H9 (cell line): ENCODE measurements at regions not wholly inside any gene's neighbourhood (a gene's known extent, or its start where the extent isn't known, plus 50 kb on each side); places are given as distances from the start of the nearest gene placed in this dataset.

Experiments
- DNase-seq: peaks from one replicate; pipeline ENCODE4 v3.0.0-alpha.2; 2017
- H2AFZ ChIP-seq: one replicate; pipeline ENCODE4 v1.6.1; 2013; ENCODE audit warnings: mild to moderate bottlenecking, low read length, control low read depth, moderate library complexity
- H2AK5ac ChIP-seq: 2 replicates; pipeline ENCODE4 v1.6.1; 2013; ENCODE audit warnings: low read length, control low read depth, mixed read lengths; ENCODE audit not compliant: insufficient read length
- H2BK120ac ChIP-seq: one replicate; pipeline ENCODE4 v1.6.1; 2013; ENCODE audit warnings: low read depth, mild to moderate bottlenecking, low read length, control low read depth, inconsistent platforms; ENCODE audit not compliant: poor library complexity, severe bottlenecking
- H2BK12ac ChIP-seq: 2 replicates; pipeline ENCODE4 v1.6.1; 2013; ENCODE audit warnings: low read length, control low read depth, mixed read lengths, low read depth; ENCODE audit not compliant: insufficient read length
- H2BK15ac ChIP-seq: 2 replicates; pipeline ENCODE4 v1.6.1; 2013; ENCODE audit warnings: low read depth, low read length, control low read depth
- H2BK20ac ChIP-seq: one replicate; pipeline ENCODE4 v1.6.1; 2013; ENCODE audit warnings: low read depth, mild to moderate bottlenecking, low read length, control low read depth, inconsistent platforms; ENCODE audit not compliant: poor library complexity, severe bottlenecking
- H2BK5ac ChIP-seq: 2 replicates; pipeline ENCODE4 v1.6.1; 2013; ENCODE audit warnings: low read length, control low read depth, mixed read lengths; ENCODE audit not compliant: insufficient read length
- H3K14ac ChIP-seq: 2 replicates; pipeline ENCODE4 v1.6.1; 2013; ENCODE audit warnings: low read length, control low read depth; ENCODE audit not compliant: insufficient read depth
- H3K18ac ChIP-seq: 2 replicates; pipeline ENCODE4 v1.6.1; 2013; ENCODE audit warnings: low read depth, mild to moderate bottlenecking, mixed read lengths, low read length, control low read depth; ENCODE audit not compliant: insufficient read length
- H3K23ac ChIP-seq: 2 replicates; pipeline ENCODE4 v1.6.1; 2013; ENCODE audit warnings: low read length, control low read depth, mixed read lengths, low read depth; ENCODE audit not compliant: insufficient read length
- H3K23me2 ChIP-seq: 2 replicates; pipeline ENCODE4 v1.6.1; 2013; ENCODE audit warnings: low read depth, mild to moderate bottlenecking, mixed read lengths, low read length, control low read depth; ENCODE audit not compliant: insufficient read length, poor library complexity, severe bottlenecking
- H3K27ac ChIP-seq: 2 replicates; pipeline ENCODE4 v1.5.1; 2013; ENCODE audit warnings: low read length, control low read depth, mixed read lengths, low read depth; ENCODE audit not compliant: insufficient read length
- H3K27me3 ChIP-seq: 2 replicates; pipeline ENCODE4 v1.6.1; 2013; ENCODE audit warnings: low read length, control low read depth, inconsistent platforms; ENCODE audit not compliant: insufficient read depth
- H3K4ac ChIP-seq: 2 replicates; pipeline ENCODE4 v1.6.1; 2013; ENCODE audit warnings: low read depth, mild to moderate bottlenecking, control low read depth, inconsistent platforms, low read length, moderate library complexity
- H3K4me1 ChIP-seq: 2 replicates; pipeline ENCODE4 v1.6.1; 2013; ENCODE audit warnings: low read length, control low read depth, inconsistent platforms; ENCODE audit not compliant: insufficient read depth
- H3K4me2 ChIP-seq: 2 replicates; pipeline ENCODE4 v1.6.1; 2013; ENCODE audit warnings: low read length, control low read depth, mixed read lengths; ENCODE audit not compliant: insufficient read length, insufficient read depth
- H3K56ac ChIP-seq: 2 replicates; pipeline ENCODE4 v1.6.1; 2013; ENCODE audit warnings: low read depth, mild to moderate bottlenecking, mixed read lengths, low read length, control low read depth; ENCODE audit not compliant: insufficient read length
- H3K79me1 ChIP-seq: 2 replicates; pipeline ENCODE4 v1.6.1; 2013; ENCODE audit warnings: low read depth, mild to moderate bottlenecking, moderate library complexity, low read length, control low read depth, inconsistent platforms; ENCODE audit not compliant: insufficient read depth, poor library complexity, severe bottlenecking
- H3K79me2 ChIP-seq: 2 replicates; pipeline ENCODE4 v1.6.1; 2013; ENCODE audit warnings: low read length, control low read depth, inconsistent platforms; ENCODE audit not compliant: insufficient read depth
- H3K9ac ChIP-seq: 2 replicates; pipeline ENCODE4 v1.6.1; 2013; ENCODE audit warnings: low read length, control low read depth, mixed read lengths; ENCODE audit not compliant: insufficient read length; ENCODE audit errors: extremely low read depth
- H3K9me3 ChIP-seq: one replicate; pipeline ENCODE4 v1.6.1; 2013; ENCODE audit warnings: low read depth, low read length, inconsistent platforms; ENCODE audit not compliant: control insufficient read depth
- H3T11ph ChIP-seq: one replicate; pipeline ENCODE4 v1.6.1; 2013; ENCODE audit warnings: mild to moderate bottlenecking, low read length, control low read depth, inconsistent platforms
- H4K20me1 ChIP-seq: one replicate; pipeline ENCODE4 v1.6.1; 2013; ENCODE audit not compliant: control insufficient read depth, insufficient read length, insufficient read depth
- H4K5ac ChIP-seq: 2 replicates; pipeline ENCODE4 v1.6.1; 2013; ENCODE audit warnings: low read depth, mild to moderate bottlenecking, mixed read lengths, low read length, control low read depth; ENCODE audit not compliant: insufficient read length
- H4K8ac ChIP-seq: replicated peaks from 2 replicates; pipeline ENCODE4 v1.6.1; 2013; ENCODE audit warnings: low read length, control low read depth, mixed read lengths, low read depth; ENCODE audit not compliant: insufficient read length
- H4K91ac ChIP-seq: 2 replicates; pipeline ENCODE4 v1.6.1; 2013; ENCODE audit warnings: low read depth, mild to moderate bottlenecking, moderate library complexity, mixed read lengths, low read length, control low read depth; ENCODE audit not compliant: insufficient read length
- H3K27ac Mint-ChIP-seq, 3 experiments: 2 replicates in 2 of 3; 3 replicates in 1 of 3; pipeline ENCODE4 v1.8.0; 2020 to 2021; ENCODE audit warnings: mixed read lengths in 3 of 3, mild to moderate bottlenecking in 1 of 3, moderate library complexity in 1 of 3
- H3K27me3 Mint-ChIP-seq: 2 replicates; pipeline ENCODE4 v1.8.0; 2021; ENCODE audit warnings: low read depth, mild to moderate bottlenecking, moderate library complexity, mixed read lengths
- H3K36me3 Mint-ChIP-seq, 3 experiments: 2 replicates in 2 of 3; 3 replicates in 1 of 3; pipeline ENCODE4 v1.8.0; 2020 to 2021; ENCODE audit warnings: low read depth in 3 of 3, mixed read lengths in 3 of 3; ENCODE audit not compliant: insufficient read depth in 1 of 3
- H3K4me1 Mint-ChIP-seq, 2 experiments: 2 replicates each; pipeline ENCODE4 v1.8.0; 2020; ENCODE audit warnings: mixed read lengths in 2 of 2
- H3K4me3 Mint-ChIP-seq, 2 experiments: 2 replicates in 1 of 2; 3 replicates in 1 of 2; pipeline ENCODE4 v1.8.0; 2020 to 2021; ENCODE audit warnings: mild to moderate bottlenecking in 2 of 2, mixed read lengths in 2 of 2, moderate library complexity in 1 of 2
- H3K9me3 Mint-ChIP-seq, 2 experiments: 2 replicates in 1 of 2; 3 replicates in 1 of 2; pipeline ENCODE4 v1.8.0; 2020; ENCODE audit warnings: mild to moderate bottlenecking in 2 of 2, mixed read lengths in 2 of 2, moderate library complexity in 1 of 2
- WGBS: extraction: QIAGEN DNeasy Blood & Tissue Kit; methylation state at CpG from one replicate; pipeline ENCODE4 v1.1.7; 2013; ENCODE audit warnings: missing lambda C conversion rate, low lambda C conversion rate, mixed read lengths; ENCODE audit not compliant: insufficient read length; ENCODE audit errors: extremely low coverage; 5-methylcytosine and 5-hydroxymethylcytosine counted together
- TF ChIP-seq, protein P1 (sequence below): fragments of 200-600 bp; sonication (generic); conservative IDR thresholded peaks from 3 replicates; pipeline ENCODE4 v1.8.0; 2021; ENCODE audit warnings: antibody characterized with exemption, mild to moderate bottlenecking

DNA sequence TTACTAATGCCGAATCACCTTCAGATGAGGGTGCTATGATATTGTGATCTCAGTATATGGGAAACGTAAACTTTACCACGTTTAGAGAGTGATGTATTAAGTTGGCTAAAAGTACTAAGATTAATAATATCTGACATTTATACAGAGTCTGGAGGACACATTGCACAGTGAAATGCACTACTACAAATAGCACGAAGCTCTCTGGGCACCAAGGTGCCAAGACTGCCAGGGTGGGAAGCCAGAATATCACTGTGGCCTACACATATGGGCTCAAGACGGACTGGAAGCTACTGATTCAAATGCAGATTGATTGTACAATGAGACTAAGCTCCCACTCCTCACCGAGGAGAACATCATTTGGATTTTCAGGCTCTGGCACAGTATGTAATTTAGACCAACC is 113.3 kb upstream of the LIPC start:
- no peaks in the 10 kb centered on the region for H4K20me1 ChIP-seq
- H2BK15ac ChIP-seq = no peak overlapping the region
- H3K23me2 ChIP-seq = no peaks in the 10 kb centered on the region
- H3K56ac ChIP-seq = no peak overlapping the region
- Mint-ChIP-seq H3K4me3 (no peak overlapping the region), H3K27ac (no peak overlapping the region), H3K36me3 (no peaks in the 10 kb centered on the region; a peak in 1 of 7 replicates), H3K9me3 (no peaks in the 10 kb centered on the region), H3K4me1 (peaks cover 0 to 5% of the 10 kb centered on the region in 2 experiments; a peak in 1 of 4 replicates), H3K27me3 (no peaks in the 10 kb centered on the region; the same call in 1 of the 2 replicates)
- H2AFZ ChIP-seq = no peak overlapping the region
- TF ChIP-seq, protein P1, sequence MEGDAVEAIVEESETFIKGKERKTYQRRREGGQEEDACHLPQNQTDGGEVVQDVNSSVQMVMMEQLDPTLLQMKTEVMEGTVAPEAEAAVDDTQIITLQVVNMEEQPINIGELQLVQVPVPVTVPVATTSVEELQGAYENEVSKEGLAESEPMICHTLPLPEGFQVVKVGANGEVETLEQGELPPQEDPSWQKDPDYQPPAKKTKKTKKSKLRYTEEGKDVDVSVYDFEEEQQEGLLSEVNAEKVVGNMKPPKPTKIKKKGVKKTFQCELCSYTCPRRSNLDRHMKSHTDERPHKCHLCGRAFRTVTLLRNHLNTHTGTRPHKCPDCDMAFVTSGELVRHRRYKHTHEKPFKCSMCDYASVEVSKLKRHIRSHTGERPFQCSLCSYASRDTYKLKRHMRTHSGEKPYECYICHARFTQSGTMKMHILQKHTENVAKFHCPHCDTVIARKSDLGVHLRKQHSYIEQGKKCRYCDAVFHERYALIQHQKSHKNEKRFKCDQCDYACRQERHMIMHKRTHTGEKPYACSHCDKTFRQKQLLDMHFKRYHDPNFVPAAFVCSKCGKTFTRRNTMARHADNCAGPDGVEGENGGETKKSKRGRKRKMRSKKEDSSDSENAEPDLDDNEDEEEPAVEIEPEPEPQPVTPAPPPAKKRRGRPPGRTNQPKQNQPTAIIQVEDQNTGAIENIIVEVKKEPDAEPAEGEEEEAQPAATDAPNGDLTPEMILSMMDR = no peak
- H2AK5ac ChIP-seq = no peak overlapping the region
- no peak overlapping the region for H4K5ac ChIP-seq
- no peak overlapping the region for H2BK20ac ChIP-seq
- whole genome bisulfite sequencing = no CpG with 5 or more reads among the region's 6 CpGs
- no peaks in the 10 kb centered on the region for H3K4me1 ChIP-seq
- H3K27ac ChIP-seq = no peak overlapping the region
- H3K18ac ChIP-seq = no peak overlapping the region
- no peak overlapping the region for H3K9ac ChIP-seq
- H2BK5ac ChIP-seq = no peak overlapping the region
- H3K4ac ChIP-seq = no peak overlapping the region
- H4K91ac ChIP-seq = no peak overlapping the region
- H3K9me3 ChIP-seq = no peaks in the 10 kb centered on the region
- no peak overlapping the region for H3K4me2 ChIP-seq
- no peaks in the 10 kb centered on the region for H3K79me1 ChIP-seq
- no peak overlapping the region for H2BK120ac ChIP-seq
- no peak overlapping the region for H3K14ac ChIP-seq
- no peak overlapping the region for H4K8ac ChIP-seq
- H2BK12ac ChIP-seq = no peak overlapping the region
- no peaks in the 10 kb centered on the region for H3K79me2 ChIP-seq
- H3K23ac ChIP-seq = no peak overlapping the region
- no peak overlapping the region for H3T11ph ChIP-seq
- no peak for DNase-seq
- H3K27me3 ChIP-seq = no peaks in the 10 kb centered on the region
